ENCODE measurements at regions not wholly inside any gene's neighbourhood (a gene's known extent, or its start where the extent isn't known, plus 50 kb on each side); places are given as distances from the start of the nearest gene placed in this dataset.

DNA sequence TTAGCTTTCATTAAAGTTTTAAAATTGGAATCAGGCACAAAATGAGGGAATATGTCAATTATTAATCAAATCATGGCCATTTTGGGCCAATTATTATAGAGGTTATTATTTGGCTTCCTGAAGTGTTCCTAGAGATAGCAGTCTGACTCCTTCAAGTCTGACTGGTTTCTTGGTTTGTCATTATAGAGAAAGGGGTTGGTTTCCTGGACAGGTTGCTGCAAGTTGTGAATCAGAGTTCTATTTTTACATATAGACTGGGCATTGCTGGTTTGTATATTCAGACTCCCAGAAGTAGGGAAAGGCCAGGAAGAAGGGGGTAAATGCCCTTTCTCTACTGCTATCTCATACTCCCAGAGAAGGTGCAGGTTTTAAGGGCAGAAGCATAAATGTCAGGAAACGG, 121.4 kb upstream of the CEP162 start:
- no peak overlapping the region for H3K27ac ChIP-seq
- TF ChIP-seq FOXP2 (optimal IDR thresholded peaks at IDR 0.05; ENCODE audit: control extremely low read depth, extremely low read length, insufficient read depth): no peak
- H3K36me3 ChIP-seq (ENCODE audit: insufficient read depth, low read length): no peaks in the 10 kb centered on the region
- no peak overlapping the region for H3K4me3 ChIP-seq
- no peak overlapping the region for H3K9ac ChIP-seq (ENCODE audit: insufficient read length)
- no peaks in the 10 kb centered on the region for H3K9me3 ChIP-seq (ENCODE audit: low read depth, low read length)
- DNase-seq (ENCODE audit: low read depth, low spot score): no peak

DNA sequence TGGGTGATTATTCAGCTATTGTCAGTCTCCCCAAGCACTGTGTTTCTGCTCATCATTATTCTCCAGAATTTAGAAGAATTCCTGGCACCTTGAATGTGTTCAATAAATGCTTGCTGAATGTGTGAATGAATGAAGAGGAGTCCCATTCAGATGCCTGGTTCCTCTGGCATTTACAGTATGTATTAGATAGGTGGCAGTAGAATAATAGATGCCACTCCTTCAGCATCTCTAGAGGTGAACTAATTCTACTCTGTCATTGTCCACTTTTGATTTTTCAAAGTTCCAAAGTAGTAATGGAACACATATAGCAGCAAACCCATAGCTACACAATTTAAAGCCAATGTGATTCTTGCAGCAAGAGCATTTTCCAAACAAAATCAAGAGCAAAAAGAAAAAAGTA, 118.9 kb upstream of the CEP162 start:
- H3K36me3 ChIP-seq (ENCODE audit: insufficient read depth, low read length): no peaks in the 10 kb centered on the region
- DNase-seq (ENCODE audit: low read depth, low spot score): no peak
- H3K27ac ChIP-seq: no peak overlapping the region
- H3K4me3 ChIP-seq: no peak overlapping the region
- H3K9ac ChIP-seq (ENCODE audit: insufficient read length): no peak overlapping the region
- H3K9me3 ChIP-seq (ENCODE audit: low read depth, low read length): no peaks in the 10 kb centered on the region
- TF ChIP-seq FOXP2 (optimal IDR thresholded peaks at IDR 0.05; ENCODE audit: control extremely low read depth, extremely low read length, insufficient read depth): no peak
- TF ChIP-seq EZH2 (IDR thresholded peaks at IDR 0.05): no peak
- no peak for TF ChIP-seq POLR2AphosphoS5 (IDR thresholded peaks at IDR 0.05; ENCODE audit: borderline replicate concordance, low read depth, low read length)

DNA sequence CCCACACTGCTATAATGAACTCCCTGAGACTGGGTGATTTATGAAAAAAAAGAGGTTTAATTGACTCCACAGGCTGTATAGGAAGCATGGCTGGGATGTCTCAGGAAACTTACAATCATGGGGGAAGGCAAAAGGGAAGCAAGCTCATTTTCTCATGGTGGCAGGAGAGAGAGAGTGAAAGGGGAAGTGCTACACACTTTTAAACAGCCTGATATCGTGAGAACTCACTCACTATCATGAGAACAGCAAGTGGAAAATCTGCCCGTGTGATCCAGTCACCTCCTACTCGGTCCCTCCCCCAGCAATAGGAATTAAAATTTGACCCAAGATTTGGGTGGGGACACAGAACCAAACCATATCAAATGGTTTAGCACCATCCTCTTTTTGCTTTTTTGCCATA, 116.6 kb upstream of the CEP162 start:
- TF ChIP-seq FOXP2 (optimal IDR thresholded peaks at IDR 0.05; ENCODE audit: control extremely low read depth, extremely low read length, insufficient read depth) (no peak), POLR2AphosphoS5 (IDR thresholded peaks at IDR 0.05; ENCODE audit: borderline replicate concordance, low read depth, low read length) (no peak), EZH2 (IDR thresholded peaks at IDR 0.05) (no peak)
- no peaks in the 10 kb centered on the region for H3K36me3 ChIP-seq (ENCODE audit: insufficient read depth, low read length)
- no peak overlapping the region for H3K27ac ChIP-seq

DNA sequence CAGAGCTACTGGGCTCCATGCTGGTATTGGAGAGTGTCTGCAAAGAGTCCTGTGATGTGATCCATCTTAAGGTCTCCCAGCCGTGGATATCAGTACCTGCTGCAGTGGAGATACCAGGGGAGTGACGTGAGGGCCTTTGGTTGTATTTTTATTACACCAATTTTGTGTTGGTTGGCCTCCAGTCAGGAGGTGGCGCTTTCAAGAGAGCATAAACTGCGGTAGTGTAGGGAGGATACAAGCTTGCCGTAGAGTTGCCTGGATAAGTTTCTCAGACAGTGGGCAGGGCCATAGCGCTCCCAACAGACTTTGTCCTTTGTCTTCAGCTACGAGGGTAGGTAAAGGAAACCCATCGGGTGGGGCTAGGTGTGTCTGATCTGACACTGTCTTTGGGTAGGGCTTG, 113.0 kb upstream of the CEP162 start:
- no peak for DNase-seq (ENCODE audit: low read depth, low spot score)
- Histone ChIP-seq H3K27ac (no peak overlapping the region), H3K36me3 (ENCODE audit: insufficient read depth, low read length) (no peaks in the 10 kb centered on the region), H3K9ac (ENCODE audit: insufficient read length) (no peak overlapping the region), H3K4me3 (no peak overlapping the region), H3K9me3 (ENCODE audit: low read depth, low read length) (no peaks in the 10 kb centered on the region)
- TF ChIP-seq POLR2AphosphoS5 (IDR thresholded peaks at IDR 0.05; ENCODE audit: borderline replicate concordance, low read depth, low read length): no peak
- no peak for TF ChIP-seq FOXP2 (optimal IDR thresholded peaks at IDR 0.05; ENCODE audit: control extremely low read depth, extremely low read length, insufficient read depth)
- no peak for TF ChIP-seq EZH2 (IDR thresholded peaks at IDR 0.05)

More for the DNA sequence above, 116.6 kb upstream of the CEP162 start:
- DNase-seq (ENCODE audit: low read depth, low spot score): no peak
- H3K4me3 ChIP-seq: no peak overlapping the region
- no peak overlapping the region for H3K9ac ChIP-seq (ENCODE audit: insufficient read length)
- no peaks in the 10 kb centered on the region for H3K9me3 ChIP-seq (ENCODE audit: low read depth, low read length)

DNA sequence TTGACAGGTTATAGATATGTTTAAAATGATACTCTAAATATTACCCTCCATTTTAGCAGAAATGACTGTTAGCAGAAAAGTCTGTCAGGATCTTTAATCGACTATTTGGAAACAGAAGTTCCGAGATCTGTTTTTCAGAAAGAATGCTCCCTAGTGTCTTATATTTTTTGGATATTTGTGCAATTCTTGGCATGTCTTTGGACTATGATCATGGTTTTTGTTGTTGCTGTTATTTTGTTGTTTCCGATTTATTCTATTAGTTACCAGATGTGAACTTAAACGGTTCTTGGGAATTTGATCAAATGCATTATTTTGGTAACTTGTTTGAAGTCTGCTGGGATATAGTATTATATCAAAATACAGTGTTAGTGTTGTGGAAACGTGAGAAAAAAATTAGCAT, 106.4 kb upstream of the CEP162 start:
- TF ChIP-seq FOXP2 (optimal IDR thresholded peaks at IDR 0.05; ENCODE audit: control extremely low read depth, extremely low read length, insufficient read depth) (no peak), POLR2AphosphoS5 (IDR thresholded peaks at IDR 0.05; ENCODE audit: borderline replicate concordance, low read depth, low read length) (no peak), EZH2 (IDR thresholded peaks at IDR 0.05) (no peak)
- H3K4me3 ChIP-seq: no peak overlapping the region
- H3K27ac ChIP-seq: no peak overlapping the region

DNA sequence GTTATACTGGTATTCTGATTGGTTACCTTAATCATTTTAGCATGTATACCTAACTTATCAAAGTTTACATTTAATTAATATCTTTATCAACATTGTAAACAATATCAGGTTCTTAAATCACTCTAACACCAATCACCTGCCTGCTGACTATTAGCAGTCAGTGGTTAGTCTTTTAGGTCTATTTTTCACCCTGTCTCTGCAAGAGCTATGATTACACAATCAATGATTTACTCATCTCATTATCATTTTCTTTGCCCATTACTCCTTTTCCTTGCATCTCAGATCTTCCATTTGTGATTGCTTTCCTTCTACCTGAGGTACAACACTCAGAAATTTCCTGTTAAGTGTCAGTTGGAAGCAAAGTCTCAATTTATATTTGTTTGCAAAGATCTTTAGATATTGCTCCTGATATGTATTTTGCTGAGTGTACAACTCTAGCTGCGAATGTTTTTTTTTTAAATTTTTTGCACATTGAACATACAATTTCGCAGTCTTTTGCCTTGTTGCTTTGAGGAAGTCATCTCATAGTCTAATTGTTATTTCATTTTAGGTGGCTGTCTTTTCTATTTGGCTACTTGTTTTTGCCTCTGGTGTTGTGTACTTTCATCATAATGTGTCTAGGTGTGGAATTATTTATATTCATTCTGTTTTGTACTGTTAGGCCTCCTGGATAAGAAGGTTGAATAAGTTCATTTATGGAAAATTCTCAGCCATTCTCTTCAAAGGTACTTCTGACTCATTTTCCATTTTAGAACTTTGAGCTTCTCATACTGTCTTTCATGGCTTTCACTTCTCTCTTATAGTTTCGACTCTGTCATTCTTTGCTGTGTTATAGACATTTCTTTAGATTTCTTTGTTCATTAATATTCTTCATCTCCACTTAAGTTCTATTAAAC, 104.9 kb upstream of the CEP162 start:
- Histone ChIP-seq H3K9ac (ENCODE audit: insufficient read length) (no peak overlapping the region), H3K27ac (no peak overlapping the region), H3K9me3 (ENCODE audit: low read depth, low read length) (no peaks in the 10 kb centered on the region), H3K4me3 (no peak overlapping the region), H3K36me3 (ENCODE audit: insufficient read depth, low read length) (no peaks in the 10 kb centered on the region)
- DNase-seq (ENCODE audit: low read depth, low spot score): no peak
- TF ChIP-seq EZH2 (IDR thresholded peaks at IDR 0.05): no peak
- no peak for TF ChIP-seq POLR2AphosphoS5 (IDR thresholded peaks at IDR 0.05; ENCODE audit: borderline replicate concordance, low read depth, low read length)
- TF ChIP-seq FOXP2 (optimal IDR thresholded peaks at IDR 0.05; ENCODE audit: control extremely low read depth, extremely low read length, insufficient read depth): no peak

More for the DNA sequence above, 106.4 kb upstream of the CEP162 start:
- no peak for DNase-seq (ENCODE audit: low read depth, low spot score)
- Histone ChIP-seq H3K9ac (ENCODE audit: insufficient read length) (no peak overlapping the region), H3K9me3 (ENCODE audit: low read depth, low read length) (no peaks in the 10 kb centered on the region), H3K36me3 (ENCODE audit: insufficient read depth, low read length) (no peaks in the 10 kb centered on the region)

DNA sequence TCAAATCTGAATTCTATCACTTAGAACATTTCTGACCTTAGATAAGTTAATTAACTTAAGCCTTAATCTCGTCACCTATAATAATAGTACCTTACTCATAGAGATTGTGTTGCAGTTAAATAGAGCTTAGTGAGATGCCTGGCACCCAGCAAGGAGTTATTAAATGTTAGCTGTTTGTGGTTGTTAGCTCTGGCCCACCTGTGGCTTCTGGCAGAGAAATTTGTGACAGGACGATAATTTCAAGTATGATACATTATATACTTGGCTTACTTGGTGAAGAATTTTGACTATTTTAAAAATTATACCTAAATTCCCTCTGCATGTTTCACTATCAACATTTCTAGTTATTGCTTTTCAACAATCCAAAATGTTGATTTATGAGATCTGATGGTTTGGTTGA, 102.9 kb upstream of the CEP162 start:
- H3K4me3 ChIP-seq: no peak overlapping the region
- no peak for DNase-seq (ENCODE audit: low read depth, low spot score)
- H3K9ac ChIP-seq (ENCODE audit: insufficient read length): no peak overlapping the region
- no peaks in the 10 kb centered on the region for H3K9me3 ChIP-seq (ENCODE audit: low read depth, low read length)
- TF ChIP-seq POLR2AphosphoS5 (IDR thresholded peaks at IDR 0.05; ENCODE audit: borderline replicate concordance, low read depth, low read length) (no peak), EZH2 (IDR thresholded peaks at IDR 0.05) (no peak), FOXP2 (optimal IDR thresholded peaks at IDR 0.05; ENCODE audit: control extremely low read depth, extremely low read length, insufficient read depth) (no peak)
- no peaks in the 10 kb centered on the region for H3K36me3 ChIP-seq (ENCODE audit: insufficient read depth, low read length)
- no peak overlapping the region for H3K27ac ChIP-seq

DNA sequence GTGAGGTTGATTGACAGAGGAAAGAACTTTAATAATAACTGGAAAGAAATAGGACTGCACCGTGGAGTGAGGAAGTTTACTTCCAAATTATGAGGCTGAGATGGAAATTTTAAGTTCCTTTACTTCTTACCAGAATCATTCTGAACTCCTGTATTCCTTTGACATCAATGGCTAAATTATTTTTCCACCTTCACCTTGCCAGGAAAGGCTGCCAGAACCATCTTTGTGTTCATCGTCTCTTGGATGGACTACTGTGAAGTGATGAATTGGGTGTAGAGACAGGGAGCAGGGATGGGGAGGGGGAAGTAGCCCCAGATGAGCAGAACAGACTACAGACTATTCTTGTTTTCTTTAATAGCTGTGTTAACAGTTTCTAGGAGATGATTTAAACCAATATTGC, 102.1 kb upstream of the CEP162 start:
- H3K9ac ChIP-seq (ENCODE audit: insufficient read length): no peak overlapping the region
- no peaks in the 10 kb centered on the region for H3K36me3 ChIP-seq (ENCODE audit: insufficient read depth, low read length)
- no peaks in the 10 kb centered on the region for H3K9me3 ChIP-seq (ENCODE audit: low read depth, low read length)
- no peak overlapping the region for H3K27ac ChIP-seq
- DNase-seq (ENCODE audit: low read depth, low spot score): no peak
- H3K4me3 ChIP-seq: no peak overlapping the region
- TF ChIP-seq EZH2 (IDR thresholded peaks at IDR 0.05) (no peak), FOXP2 (optimal IDR thresholded peaks at IDR 0.05; ENCODE audit: control extremely low read depth, extremely low read length, insufficient read depth) (no peak), POLR2AphosphoS5 (IDR thresholded peaks at IDR 0.05; ENCODE audit: borderline replicate concordance, low read depth, low read length) (no peak)

DNA sequence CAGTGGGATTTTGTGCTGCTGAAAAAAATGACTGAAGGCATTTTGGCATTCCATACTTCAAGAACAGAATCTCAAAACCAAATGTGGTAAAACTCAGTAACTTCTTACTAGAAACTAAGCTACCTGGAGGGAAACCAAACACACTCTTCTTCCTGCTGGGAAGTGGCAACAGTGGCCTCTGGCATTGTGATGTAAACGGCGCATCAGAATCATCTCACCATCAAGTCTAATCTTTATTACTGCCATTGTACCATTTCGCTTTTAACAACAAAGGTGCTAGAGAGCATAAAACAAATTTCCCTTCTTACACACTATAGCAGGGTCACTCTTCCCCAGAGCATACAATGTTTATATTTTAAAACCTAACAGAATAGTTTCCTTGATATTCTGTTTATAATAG, 101.6 kb upstream of the CEP162 start:
- no peak overlapping the region for H3K4me3 ChIP-seq
- H3K9ac ChIP-seq (ENCODE audit: insufficient read length): no peak overlapping the region
- no peak for DNase-seq (ENCODE audit: low read depth, low spot score)
- no peak for TF ChIP-seq POLR2AphosphoS5 (IDR thresholded peaks at IDR 0.05; ENCODE audit: borderline replicate concordance, low read depth, low read length)
- no peak for TF ChIP-seq EZH2 (IDR thresholded peaks at IDR 0.05)
- TF ChIP-seq FOXP2 (optimal IDR thresholded peaks at IDR 0.05; ENCODE audit: control extremely low read depth, extremely low read length, insufficient read depth): no peak
- H3K27ac ChIP-seq: no peak overlapping the region
- no peaks in the 10 kb centered on the region for H3K9me3 ChIP-seq (ENCODE audit: low read depth, low read length)
- H3K36me3 ChIP-seq (ENCODE audit: insufficient read depth, low read length): no peaks in the 10 kb centered on the region

Measured in SK-N-MC (cell line).